WTC11 (cell line): ENCODE measurements at regions not wholly inside any gene's neighbourhood (a gene's known extent, or its start where the extent isn't known, plus 50 kb on each side); places are given as distances from the start of the nearest gene placed in this dataset.

ENCODE experiments used
- ATAC-seq: fragments of 200-7000 bp; cut with Tn5 transposase; 2 replicates; pipeline ENCODE4 v1.10.0; 2021; ENCODE audit warnings: mild to moderate bottlenecking, moderate library complexity
- CTCF ChIA-PET: fragments of 300-600 bp; sonication (Branson Sonifier 250); formaldehyde crosslinking; loops from one replicate; lab custom pipeline; 2021; ENCODE audit warnings: antibody characterized with exemption; lab: Charles Lee
- POLR2A ChIA-PET: fragments of 350-600 bp; sonication (Branson Sonifier 250); formaldehyde crosslinking; loops from one replicate; lab custom pipeline; 2021; ENCODE audit warnings: antibody characterized with exemption; lab: Charles Lee
- DNase-seq: peaks from one replicate; pipeline ENCODE4 v3.0.0; 2021; ENCODE audit warnings: low spot score
- H3K27ac Mint-ChIP-seq: 2 replicates; pipeline ENCODE4 v1.8.0; 2021; ENCODE audit warnings: mixed read lengths
- H3K27me3 Mint-ChIP-seq: 2 replicates; pipeline ENCODE4 v1.8.0; 2021; ENCODE audit warnings: low read depth, mild to moderate bottlenecking, moderate library complexity, mixed read lengths
- H3K36me3 Mint-ChIP-seq: 2 replicates; pipeline ENCODE4 v1.8.0; 2021; ENCODE audit warnings: mixed read lengths
- H3K4me1 Mint-ChIP-seq: 2 replicates; pipeline ENCODE4 v1.8.0; 2022; ENCODE audit warnings: mixed read lengths
- H3K4me3 Mint-ChIP-seq: 2 replicates; pipeline ENCODE4 v1.8.0; 2021; ENCODE audit warnings: mild to moderate bottlenecking, moderate library complexity, mixed read lengths
- H3K9me3 Mint-ChIP-seq: 2 replicates; pipeline ENCODE4 v1.8.0; 2021; ENCODE audit warnings: mixed read lengths
- ARID4B ChIP-seq: sonication (generic); formaldehyde crosslinking; IDR thresholded peaks from 2 replicates; pipeline ENCODE4 v1.8.0; 2023; ENCODE audit warnings: missing genetic modification reagents, mild to moderate bottlenecking, borderline replicate concordance
- ATF3 ChIP-seq: sonication (generic); formaldehyde crosslinking; conservative IDR thresholded peaks from 2 replicates; pipeline ENCODE4 v1.8.1; 2022; ENCODE audit warnings: mild to moderate bottlenecking, missing genetic modification reagents
- CREM ChIP-seq: sonication (generic); formaldehyde crosslinking; IDR thresholded peaks from 2 replicates; pipeline ENCODE4 v1.8.1; 2022; ENCODE audit warnings: mild to moderate bottlenecking, missing genetic modification reagents, moderate library complexity
- EMX1 ChIP-seq: fragments of 250-450 bp; sonication (Bioruptor Pico); IDR thresholded peaks from 2 replicates; pipeline ENCODE4 v1.8.0; 2021; ENCODE audit warnings: mild to moderate bottlenecking
- FOXK1 ChIP-seq: sonication (generic); formaldehyde crosslinking; IDR thresholded peaks from 2 replicates; pipeline ENCODE4 v1.8.0; 2022; ENCODE audit warnings: mild to moderate bottlenecking, moderate library complexity, missing genetic modification reagents
- GRHL2 ChIP-seq: fragments of 250-450 bp; sonication (Bioruptor Pico); IDR thresholded peaks from 2 replicates; pipeline ENCODE4 v1.8.0; 2022; ENCODE audit warnings: mild to moderate bottlenecking, moderate library complexity; ENCODE audit not compliant: insufficient replicate concordance, severe bottlenecking
- MXD4 ChIP-seq: fragments of 250-450 bp; sonication (Bioruptor Pico); IDR thresholded peaks from 2 replicates; pipeline ENCODE4 v1.8.0; 2021; ENCODE audit warnings: mild to moderate bottlenecking, moderate library complexity, borderline replicate concordance
- MYBL2 ChIP-seq: sonication (generic); formaldehyde crosslinking; IDR thresholded peaks from 2 replicates; pipeline ENCODE4 v1.8.1; 2023; ENCODE audit warnings: mild to moderate bottlenecking, moderate library complexity, missing genetic modification reagents
- OVOL2 ChIP-seq: fragments of 250-450 bp; sonication (Bioruptor Pico); IDR thresholded peaks from 2 replicates; pipeline ENCODE4 v1.9.0; 2021; ENCODE audit warnings: mild to moderate bottlenecking, borderline replicate concordance
- PRRX2 ChIP-seq: fragments of 250-450 bp; sonication (Bioruptor Pico); IDR thresholded peaks from 2 replicates; pipeline ENCODE4 v1.8.0; 2021; ENCODE audit warnings: mild to moderate bottlenecking
- SMAD4 ChIP-seq: sonication (generic); formaldehyde crosslinking; IDR thresholded peaks from 2 replicates; pipeline ENCODE4 v1.8.0; 2022; ENCODE audit warnings: mild to moderate bottlenecking, missing genetic modification reagents
- SOX15 ChIP-seq: fragments of 250-450 bp; sonication (Bioruptor Pico); IDR thresholded peaks from 2 replicates; pipeline ENCODE4 v1.9.0; 2021; ENCODE audit warnings: mild to moderate bottlenecking
- TEAD1 ChIP-seq: sonication (generic); formaldehyde crosslinking; IDR thresholded peaks from 2 replicates; pipeline ENCODE4 v1.8.0; 2022; ENCODE audit warnings: mild to moderate bottlenecking, missing genetic modification reagents
- ZNF281 ChIP-seq: sonication (generic); formaldehyde crosslinking; IDR thresholded peaks from 2 replicates; pipeline ENCODE4 v1.8.0; 2023; ENCODE audit warnings: mild to moderate bottlenecking, missing genetic modification reagents
- ZNF396 ChIP-seq: fragments of 250-450 bp; sonication (Bioruptor Pico); IDR thresholded peaks from 2 replicates; pipeline ENCODE4 v1.8.0; 2021; ENCODE audit warnings: mild to moderate bottlenecking, moderate library complexity, borderline replicate concordance
- ZNF532 ChIP-seq: fragments of 250-450 bp; sonication (Bioruptor Pico); IDR thresholded peaks from 2 replicates; pipeline ENCODE4 v1.9.0; 2021; ENCODE audit warnings: mild to moderate bottlenecking, borderline replicate concordance
- ZSCAN18 ChIP-seq: fragments of 250-450 bp; sonication (Bioruptor Pico); IDR thresholded peaks from 2 replicates; pipeline ENCODE4 v2.1.2; 2022; ENCODE audit warnings: mild to moderate bottlenecking, moderate library complexity
- TF ChIP-seq, protein P1 (sequence below): sonication (generic); formaldehyde crosslinking; IDR thresholded peaks from 2 replicates; pipeline ENCODE4 v1.8.1; 2022; ENCODE audit warnings: low read depth, missing genetic modification reagents, borderline replicate concordance
- TF ChIP-seq, protein P2 (sequence below): sonication (generic); formaldehyde crosslinking; IDR thresholded peaks from 2 replicates; pipeline ENCODE4 v1.8.0; 2022; ENCODE audit warnings: mild to moderate bottlenecking, missing genetic modification reagents
- TF ChIP-seq, protein P3 (sequence below): sonication (generic); formaldehyde crosslinking; IDR thresholded peaks from 2 replicates; pipeline ENCODE4 v1.8.1; 2022; ENCODE audit warnings: missing genetic modification reagents, borderline replicate concordance

GRCh38 chr1:219123036-219123435 lies 50.6 kb upstream of the LYPLAL1 start:
- Mint-ChIP-seq H3K27me3 (no peaks in the 10 kb centered on the region), H3K36me3 (no peaks in the 10 kb centered on the region), H3K4me1 (peaks cover 11% of the 10 kb centered on the region), H3K4me3 (no peak overlapping the region), H3K27ac (no peak overlapping the region), H3K9me3 (no peaks in the 10 kb centered on the region)
- CTCF ChIA-PET: no interaction called here
- POLR2A ChIA-PET: interaction anchor here (1.6 kb wide), 1 partner anchor 10 kb away, joined by 3 read pairs; no protein-coding TSS in a partner anchor
- no peak for TF ChIP-seq ZNF281 (CRISPR knock-in tag)
- TF ChIP-seq ATF3 (CRISPR knock-in tag): no peak
- TF ChIP-seq MYBL2 (CRISPR knock-in tag): no peak
- TF ChIP-seq, protein P1, sequence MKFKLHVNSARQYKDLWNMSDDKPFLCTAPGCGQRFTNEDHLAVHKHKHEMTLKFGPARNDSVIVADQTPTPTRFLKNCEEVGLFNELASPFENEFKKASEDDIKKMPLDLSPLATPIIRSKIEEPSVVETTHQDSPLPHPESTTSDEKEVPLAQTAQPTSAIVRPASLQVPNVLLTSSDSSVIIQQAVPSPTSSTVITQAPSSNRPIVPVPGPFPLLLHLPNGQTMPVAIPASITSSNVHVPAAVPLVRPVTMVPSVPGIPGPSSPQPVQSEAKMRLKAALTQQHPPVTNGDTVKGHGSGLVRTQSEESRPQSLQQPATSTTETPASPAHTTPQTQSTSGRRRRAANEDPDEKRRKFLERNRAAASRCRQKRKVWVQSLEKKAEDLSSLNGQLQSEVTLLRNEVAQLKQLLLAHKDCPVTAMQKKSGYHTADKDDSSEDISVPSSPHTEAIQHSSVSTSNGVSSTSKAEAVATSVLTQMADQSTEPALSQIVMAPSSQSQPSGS (CRISPR knock-in tag): no peak
- TF ChIP-seq, protein P2, sequence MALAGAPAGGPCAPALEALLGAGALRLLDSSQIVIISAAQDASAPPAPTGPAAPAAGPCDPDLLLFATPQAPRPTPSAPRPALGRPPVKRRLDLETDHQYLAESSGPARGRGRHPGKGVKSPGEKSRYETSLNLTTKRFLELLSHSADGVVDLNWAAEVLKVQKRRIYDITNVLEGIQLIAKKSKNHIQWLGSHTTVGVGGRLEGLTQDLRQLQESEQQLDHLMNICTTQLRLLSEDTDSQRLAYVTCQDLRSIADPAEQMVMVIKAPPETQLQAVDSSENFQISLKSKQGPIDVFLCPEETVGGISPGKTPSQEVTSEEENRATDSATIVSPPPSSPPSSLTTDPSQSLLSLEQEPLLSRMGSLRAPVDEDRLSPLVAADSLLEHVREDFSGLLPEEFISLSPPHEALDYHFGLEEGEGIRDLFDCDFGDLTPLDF (CRISPR knock-in tag): no peak
- no peak for TF ChIP-seq MXD4
- TF ChIP-seq ARID4B: no peak
- no peak for TF ChIP-seq FOXK1 (CRISPR knock-in tag)
- no peak for TF ChIP-seq OVOL2
- no peak for TF ChIP-seq SOX15 (CRISPR knock-in tag)
- no peak for TF ChIP-seq SMAD4
- TF ChIP-seq ZSCAN18 (CRISPR knock-in tag): no peak
- no peak for TF ChIP-seq PRRX2 (CRISPR knock-in tag)
- TF ChIP-seq GRHL2 (CRISPR knock-in tag): no peak
- TF ChIP-seq TEAD1 (CRISPR knock-in tag): no peak
- no peak for TF ChIP-seq EMX1 (CRISPR knock-in tag)
- no peak for TF ChIP-seq ZNF396 (CRISPR knock-in tag)
- no peak for TF ChIP-seq CREM (CRISPR knock-in tag)
- TF ChIP-seq ZNF532: no peak
- TF ChIP-seq, protein P3, sequence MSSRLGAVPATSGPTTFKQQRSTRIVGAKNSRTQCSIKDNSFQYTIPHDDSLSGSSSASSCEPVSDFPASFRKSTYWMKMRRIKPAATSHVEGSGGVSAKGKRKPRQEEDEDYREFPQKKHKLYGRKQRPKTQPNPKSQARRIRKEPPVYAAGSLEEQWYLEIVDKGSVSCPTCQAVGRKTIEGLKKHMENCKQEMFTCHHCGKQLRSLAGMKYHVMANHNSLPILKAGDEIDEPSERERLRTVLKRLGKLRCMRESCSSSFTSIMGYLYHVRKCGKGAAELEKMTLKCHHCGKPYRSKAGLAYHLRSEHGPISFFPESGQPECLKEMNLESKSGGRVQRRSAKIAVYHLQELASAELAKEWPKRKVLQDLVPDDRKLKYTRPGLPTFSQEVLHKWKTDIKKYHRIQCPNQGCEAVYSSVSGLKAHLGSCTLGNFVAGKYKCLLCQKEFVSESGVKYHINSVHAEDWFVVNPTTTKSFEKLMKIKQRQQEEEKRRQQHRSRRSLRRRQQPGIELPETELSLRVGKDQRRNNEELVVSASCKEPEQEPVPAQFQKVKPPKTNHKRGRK (CRISPR knock-in tag): no peak
- ATAC-seq: no peak
- DNase-seq: no peak
